Keratinocyte (primary cell): ENCODE measurements at regions not wholly inside any gene's neighbourhood (a gene's known extent, or its start where the extent isn't known, plus 50 kb on each side); places are given as distances from the start of the nearest gene placed in this dataset.

Experiments
- EZH2 ChIP-seq: IDR thresholded peaks from one replicate; pipeline ENCODE4 v1.6.1; 2012; ENCODE audit warnings: inconsistent platforms, mild to moderate bottlenecking, low read length, moderate library complexity
- TF ChIP-seq, protein P1 (sequence below), 3 experiments: IDR thresholded peaks in 1 of 3; conservative IDR thresholded peaks in 1 of 3; optimal IDR thresholded peaks in 1 of 3; 2 replicates in 2 of 3; 3 replicates in 1 of 3; pipeline versions ENCODE3 to v1.5.1; 2011; ENCODE audit warnings: low read length in 3 of 3, mild to moderate bottlenecking in 3 of 3, moderate library complexity in 2 of 3, control low read depth in 1 of 3, inconsistent platforms in 1 of 3; ENCODE audit not compliant: insufficient read depth in 2 of 3; ENCODE audit errors: extremely low read depth in 1 of 3

DNA sequence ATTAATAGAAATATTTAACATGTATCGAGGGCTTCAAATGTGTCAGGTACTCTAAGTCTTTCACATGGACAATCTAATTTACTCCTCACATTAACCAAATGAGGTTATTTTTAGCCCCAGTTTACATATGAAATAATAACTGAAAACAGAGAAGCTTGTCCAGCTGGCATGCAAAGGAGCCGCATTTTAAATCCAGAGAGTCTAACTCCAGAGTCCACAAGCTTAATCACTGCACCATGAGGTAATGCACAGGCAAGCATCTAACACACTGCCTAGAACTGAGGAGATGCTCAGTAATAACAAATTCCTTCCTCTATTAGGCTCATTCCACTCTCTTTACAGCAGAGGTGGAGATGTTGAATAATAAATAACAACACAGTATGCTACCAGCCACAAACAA is 165.7 kb upstream of the GUCY1A2 start:
- TF ChIP-seq, protein P1, sequence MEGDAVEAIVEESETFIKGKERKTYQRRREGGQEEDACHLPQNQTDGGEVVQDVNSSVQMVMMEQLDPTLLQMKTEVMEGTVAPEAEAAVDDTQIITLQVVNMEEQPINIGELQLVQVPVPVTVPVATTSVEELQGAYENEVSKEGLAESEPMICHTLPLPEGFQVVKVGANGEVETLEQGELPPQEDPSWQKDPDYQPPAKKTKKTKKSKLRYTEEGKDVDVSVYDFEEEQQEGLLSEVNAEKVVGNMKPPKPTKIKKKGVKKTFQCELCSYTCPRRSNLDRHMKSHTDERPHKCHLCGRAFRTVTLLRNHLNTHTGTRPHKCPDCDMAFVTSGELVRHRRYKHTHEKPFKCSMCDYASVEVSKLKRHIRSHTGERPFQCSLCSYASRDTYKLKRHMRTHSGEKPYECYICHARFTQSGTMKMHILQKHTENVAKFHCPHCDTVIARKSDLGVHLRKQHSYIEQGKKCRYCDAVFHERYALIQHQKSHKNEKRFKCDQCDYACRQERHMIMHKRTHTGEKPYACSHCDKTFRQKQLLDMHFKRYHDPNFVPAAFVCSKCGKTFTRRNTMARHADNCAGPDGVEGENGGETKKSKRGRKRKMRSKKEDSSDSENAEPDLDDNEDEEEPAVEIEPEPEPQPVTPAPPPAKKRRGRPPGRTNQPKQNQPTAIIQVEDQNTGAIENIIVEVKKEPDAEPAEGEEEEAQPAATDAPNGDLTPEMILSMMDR (optimal IDR thresholded peaks at IDR 0.05 in 1 of 3, IDR thresholded peaks at IDR 0.05 in 1 of 3, conservative IDR thresholded peaks at IDR 0.05 in 1 of 3; ENCODE audit: extremely low read depth in 1 of 3, insufficient read depth in 2 of 3, low read length in 3 of 3), result no peak
- no peak for TF ChIP-seq EZH2
